ENCODE measurements at regions not wholly inside any gene's neighbourhood (a gene's known extent, or its start where the extent isn't known, plus 50 kb on each side); places are given as distances from the start of the nearest gene placed in this dataset.

GRCh38 chr13:111614009-111614408 lies 293.6 kb downstream of the TEX29 start:
- TF ChIP-seq CTCF (IDR thresholded peaks at IDR 0.05) (no peak), EP300 (IDR thresholded peaks at IDR 0.05) (no peak)

All from esophagus muscularis mucosa (tissue), 3 donors.